DMS53 treated with DMSO at 0.1 percent for 48 hours (cell line): ENCODE measurements at regions not wholly inside any gene's neighbourhood (a gene's known extent, or its start where the extent isn't known, plus 50 kb on each side); places are given as distances from the start of the nearest gene placed in this dataset.

ENCODE experiments used
- DNase-seq: peaks from one replicate; lab custom pipeline; 2025; ENCODE audit not compliant: unreplicated experiment; lab: John Stamatoyannopoulos, UW

DNA sequence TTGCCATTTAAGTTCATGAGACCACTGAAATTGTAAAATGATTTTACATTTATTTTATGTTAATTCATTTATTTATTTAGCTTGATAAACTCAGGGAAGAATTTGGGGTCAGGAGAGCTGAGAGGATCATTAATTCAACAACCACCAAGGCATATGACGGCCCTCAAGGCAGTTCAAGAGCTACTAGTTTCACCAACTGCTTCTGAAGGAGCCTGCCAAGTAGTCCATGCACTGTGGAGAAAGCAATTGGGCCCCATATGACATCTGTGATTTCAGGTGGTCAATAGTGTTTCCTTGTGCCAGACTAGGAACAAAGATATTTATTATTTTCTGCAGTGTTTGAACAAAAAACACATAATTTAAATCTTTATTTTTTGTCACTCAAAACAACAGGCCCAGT is 236.4 kb downstream of the CASP12 start:
- DNase-seq, result no peak

GRCh38 chr11:104661471-104661870 is 236.8 kb downstream of the CASP12 start:
- no peak for DNase-seq

DNA sequence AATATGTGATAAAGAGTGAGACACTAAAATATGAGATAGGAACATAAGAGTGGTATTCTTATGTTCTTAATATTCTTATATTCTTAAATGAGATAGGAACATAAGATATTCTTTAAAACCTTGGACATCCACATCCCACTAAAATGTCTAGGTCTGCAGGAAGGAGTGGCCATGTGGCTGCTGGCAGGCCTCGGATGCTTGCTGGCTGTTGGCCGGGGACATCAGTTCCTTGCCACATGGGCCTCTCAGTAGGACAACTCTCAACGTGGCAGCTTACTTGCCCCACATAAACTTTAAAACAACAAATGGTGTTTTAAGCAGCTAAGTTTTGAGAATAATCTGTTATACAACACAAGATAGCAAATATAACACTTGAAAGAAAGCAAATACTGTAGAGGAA is 240.1 kb downstream of the CASP12 start:
- no peak for DNase-seq

- DNase-seq, result no peak
These were observed 241.2 kb downstream of the CASP12 start for GRCh38 chr11:104657083-104657482.

GRCh38 chr11:104655066-104655465 is 243.2 kb downstream of the CASP12 start:
- no peak for DNase-seq

- DNase-seq, result no peak
These were observed 244.0 kb downstream of the CASP12 start for GRCh38 chr11:104654181-104654813.

DNA sequence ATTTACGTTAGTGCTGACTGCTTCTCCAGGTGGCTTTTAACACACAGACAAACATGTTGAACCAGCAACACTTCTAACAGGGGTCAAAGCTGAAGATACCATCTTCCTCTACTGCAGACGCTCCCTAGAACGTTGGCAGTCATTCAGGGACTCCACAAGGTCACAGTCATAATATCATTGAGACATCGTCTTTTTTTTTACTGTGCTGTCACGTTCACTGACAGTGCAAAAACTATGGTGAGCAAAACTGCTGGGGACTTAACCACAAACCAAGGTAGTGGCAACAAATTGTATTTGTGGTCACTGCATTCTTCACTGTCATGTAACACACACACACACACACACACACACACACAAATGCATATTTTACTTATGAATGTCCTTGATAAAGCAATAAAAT is 244.9 kb downstream of the CASP12 start:
- DNase-seq, result no peak

GRCh38 chr11:104652996-104653395 is 245.3 kb downstream of the CASP12 start:
- DNase-seq, result no peak

DNA sequence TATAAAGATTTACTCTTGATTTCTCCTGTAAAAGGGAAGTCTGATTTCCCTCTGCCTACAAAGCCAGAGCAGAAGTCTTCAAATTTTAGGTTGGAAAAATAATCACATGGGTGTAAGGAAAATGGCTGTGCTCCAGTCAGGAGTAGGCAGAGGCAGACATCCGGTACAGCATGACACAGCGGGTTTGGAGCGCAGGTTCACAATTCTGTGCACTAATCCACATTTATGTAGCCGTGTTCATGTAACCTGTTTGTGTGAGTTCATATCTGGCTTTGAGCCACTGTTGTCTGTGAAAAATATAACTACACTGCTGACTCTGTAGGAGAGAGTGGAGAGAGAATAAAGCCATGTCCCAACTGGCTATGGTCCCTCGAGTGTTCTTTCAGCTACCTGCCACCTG is 248.0 kb downstream of the CASP12 start:
- DNase-seq, result no peak

DNA sequence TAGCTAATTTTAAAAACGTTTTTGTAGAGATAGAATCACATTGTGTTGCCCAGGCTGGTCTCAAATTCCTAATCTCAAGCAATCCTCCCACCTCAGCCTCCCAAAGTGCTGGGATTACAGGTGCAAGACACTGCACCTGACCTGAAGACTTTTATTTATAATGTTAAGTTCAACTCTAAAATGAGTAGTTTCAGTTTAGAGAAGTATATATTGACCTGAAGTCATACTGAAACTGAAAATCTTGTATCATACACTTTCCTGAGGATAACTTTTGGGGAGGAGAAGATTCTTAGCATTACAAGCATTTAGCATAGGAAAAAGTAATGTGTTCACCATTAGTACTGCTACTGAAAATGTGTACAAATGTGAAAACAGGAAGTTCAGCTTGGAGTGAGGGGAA is 249.3 kb downstream of the CASP12 start:
- DNase-seq, result no peak

DNA sequence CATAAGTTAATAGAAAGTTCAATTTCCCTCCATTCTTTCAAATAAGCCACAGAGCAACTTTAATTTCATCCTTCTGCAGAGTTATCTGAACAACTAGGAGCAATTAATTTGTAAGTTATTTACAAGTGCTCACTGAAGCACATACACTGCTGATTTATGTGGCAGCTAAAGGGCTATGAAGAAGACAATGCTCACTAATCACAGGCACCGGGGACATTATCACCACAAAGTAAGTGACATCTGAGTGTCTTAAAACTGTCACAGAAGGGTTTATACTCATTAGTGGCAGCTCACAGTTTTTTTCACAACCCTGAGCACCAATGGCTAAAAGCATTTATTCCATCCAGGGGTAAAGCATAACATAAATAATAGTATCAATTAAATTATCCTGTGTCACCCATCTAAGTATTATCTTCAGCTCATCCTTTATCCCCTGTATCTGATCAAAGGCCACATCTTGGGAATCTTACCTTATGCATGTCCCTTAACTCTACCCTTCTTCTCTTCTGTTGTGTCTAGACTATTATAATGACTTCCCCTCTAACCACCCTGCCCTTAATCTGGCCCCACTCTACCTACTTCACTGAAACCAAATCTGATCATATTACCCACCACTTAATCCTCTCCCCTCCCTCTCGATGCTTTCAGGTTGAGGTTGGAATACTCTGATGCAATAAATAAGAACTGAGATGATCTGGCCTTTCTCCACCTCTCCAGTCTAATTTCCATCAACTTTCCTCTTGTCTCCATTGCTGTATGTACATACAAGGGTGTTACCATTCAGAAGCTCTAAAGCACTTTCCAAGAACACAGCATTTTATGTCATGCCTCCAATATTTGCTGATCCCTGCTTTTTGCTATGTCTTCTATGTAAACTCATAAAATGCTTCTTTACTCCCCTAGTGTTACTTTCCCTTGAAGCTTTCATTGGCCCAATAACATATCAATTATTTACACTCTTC is 252.7 kb downstream of the CASP12 start:
- DNase-seq, result no peak

DNA sequence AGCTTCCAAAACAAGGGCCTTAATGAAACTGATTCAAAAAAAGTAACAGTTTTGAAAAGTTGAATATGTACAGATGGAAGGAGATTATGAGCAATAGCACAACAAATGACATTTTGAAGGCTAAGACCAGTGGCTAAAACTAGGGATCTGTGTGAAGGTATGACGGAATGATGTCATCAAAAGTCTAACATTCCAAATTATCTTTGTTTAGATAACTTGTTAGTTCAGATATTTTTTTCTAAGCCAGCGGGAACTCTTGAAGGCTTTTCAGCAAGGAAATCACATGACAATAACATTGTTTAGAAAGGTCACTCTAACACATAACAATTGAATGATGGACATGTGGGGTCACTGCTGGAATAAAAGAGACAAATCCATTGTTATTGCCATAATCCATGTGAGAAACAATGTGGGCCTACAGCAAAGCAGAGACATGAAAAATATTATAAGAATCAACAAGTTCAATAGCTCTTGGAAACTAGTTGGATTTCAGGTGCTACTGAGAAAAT is 260.5 kb downstream of the CASP12 start:
- peak; percentile 39 for DNase-seq

- DNase-seq, result no peak
These were observed 265.0 kb downstream of the CASP12 start for GRCh38 chr11:104633226-104633625.

- DNase-seq, result no peak
These were observed 267.9 kb downstream of the CASP12 start for GRCh38 chr11:104630352-104630751.

DNA sequence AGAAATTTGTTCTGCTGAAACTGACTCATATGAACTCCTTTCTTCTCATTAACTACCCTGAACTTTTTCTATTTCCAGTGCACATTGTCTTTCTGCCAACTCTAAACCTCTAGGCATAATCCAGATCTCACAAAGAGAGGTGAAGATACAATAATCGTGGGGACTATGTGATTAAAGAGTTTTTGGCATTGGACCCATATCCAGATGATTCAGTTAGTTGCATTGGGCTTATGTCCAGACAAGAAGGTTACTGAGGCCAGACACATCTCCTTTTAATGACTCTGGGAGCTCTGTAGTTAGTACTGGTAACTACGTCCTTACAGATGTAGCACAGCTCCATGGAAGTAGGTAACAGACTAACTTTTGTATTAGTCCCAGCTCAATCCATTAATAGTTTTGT is 273.0 kb downstream of the CASP12 start:
- no peak for DNase-seq

DNA sequence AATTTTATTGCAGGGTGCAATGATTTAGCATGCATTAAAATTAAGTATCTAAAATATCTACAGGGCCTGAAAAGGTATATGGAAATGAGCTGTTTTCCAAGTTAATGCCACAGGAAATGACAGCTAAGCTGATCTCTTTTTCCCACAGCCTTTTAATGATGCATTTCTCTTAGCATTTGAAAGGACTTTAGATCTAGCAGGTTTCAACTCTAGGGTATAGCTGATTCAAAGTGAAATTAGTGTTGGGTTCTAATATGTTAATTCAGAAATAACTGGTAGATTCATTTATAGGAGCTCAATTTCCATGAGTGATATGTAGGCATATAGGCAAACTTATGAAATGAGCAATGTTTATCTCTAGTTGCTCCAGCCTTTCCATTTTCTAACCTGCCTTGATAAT is 274.2 kb downstream of the CASP12 start:
- DNase-seq, result no peak

- DNase-seq, result no peak
These were observed 274.7 kb downstream of the CASP12 start for GRCh38 chr11:104623518-104623917.

DNA sequence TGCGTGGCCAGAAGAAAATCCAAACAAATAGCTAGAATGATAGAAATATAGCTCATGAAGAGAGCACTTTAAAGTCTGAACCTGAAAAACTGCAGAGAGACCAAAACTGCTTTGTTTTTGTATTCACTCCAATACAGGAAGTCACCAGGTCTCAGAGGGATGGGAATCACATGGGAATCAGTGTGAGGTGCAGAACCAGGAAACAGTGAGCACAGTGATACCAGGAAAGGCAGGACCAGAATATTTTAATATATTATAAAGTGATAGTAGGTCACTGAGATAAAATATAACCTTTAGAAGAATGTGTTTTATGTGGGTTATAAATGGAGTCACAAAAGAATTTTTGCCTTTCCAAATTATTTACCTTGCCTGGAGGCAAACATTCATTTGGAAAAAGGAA is 277.3 kb downstream of the CASP12 start:
- DNase-seq, result peak; percentile 18

DNA sequence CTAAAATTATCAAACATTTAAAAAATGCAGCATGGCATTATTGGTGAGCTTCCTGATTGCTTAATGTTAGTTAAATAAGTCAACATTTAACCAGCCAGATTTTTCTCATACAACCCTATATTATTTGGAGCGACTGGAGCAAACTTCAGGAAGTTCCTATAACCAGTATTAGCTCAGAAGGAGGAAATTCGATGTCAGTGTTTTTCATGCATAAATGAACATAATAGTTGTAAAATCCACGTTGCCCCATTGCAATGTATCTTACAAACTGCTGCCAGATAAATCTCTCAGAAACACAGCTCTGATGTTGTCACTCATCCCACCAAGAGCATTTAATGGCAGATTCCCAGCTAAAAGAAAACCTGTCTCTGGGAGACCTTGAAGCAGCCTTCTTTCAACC is 278.5 kb downstream of the CASP12 start:
- no peak for DNase-seq

DNA sequence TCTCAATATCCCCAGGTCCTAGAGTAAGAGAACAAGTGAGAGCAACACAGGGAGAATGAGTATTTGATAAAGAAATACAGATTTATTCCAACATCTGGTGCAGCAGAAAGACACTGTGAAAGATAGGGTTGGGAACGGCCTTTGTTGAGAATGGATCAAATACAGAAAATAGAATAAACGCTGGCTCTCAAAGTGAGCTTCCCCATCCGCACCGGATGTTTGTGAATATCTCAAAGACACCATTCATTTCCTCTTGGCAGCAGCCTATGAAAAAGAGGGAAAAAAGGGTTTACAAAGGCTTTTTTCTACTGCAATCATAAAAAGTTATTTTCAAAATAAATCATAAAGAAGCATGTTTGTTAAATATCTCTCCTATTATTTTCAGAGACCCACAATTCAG is 279.3 kb downstream of the CASP12 start:
- DNase-seq, result no peak

GRCh38 chr11:104614961-104615360 is 283.3 kb downstream of the CASP12 start:
- DNase-seq, result no peak

GRCh38 chr11:104614117-104614680 is 284.1 kb downstream of the CASP12 start:
- DNase-seq, result no peak
